IgD-negative memory B cell (primary cell): ENCODE measurements at regions not wholly inside any gene's neighbourhood (a gene's known extent, or its start where the extent isn't known, plus 50 kb on each side); places are given as distances from the start of the nearest gene placed in this dataset.

Source experiments
- H3K27ac Mint-ChIP-seq, 3 donors: one replicate each; pipeline ENCODE4 v1.8.0; 2020 to 2022; ENCODE audit warnings: mild to moderate bottlenecking in 3 of 3, mixed read lengths in 3 of 3, moderate library complexity in 1 of 3
- H3K27me3 Mint-ChIP-seq: one replicate; pipeline ENCODE4 v1.8.0; 2021; ENCODE audit warnings: mixed read lengths
- H3K36me3 Mint-ChIP-seq: one replicate; pipeline ENCODE4 v1.8.0; 2020; ENCODE audit warnings: mild to moderate bottlenecking, mixed read lengths
- H3K4me1 Mint-ChIP-seq, 3 donors: one replicate each; pipeline ENCODE4 v1.8.0; 2020 to 2022; ENCODE audit warnings: mixed read lengths in 3 of 3, mild to moderate bottlenecking in 1 of 3
- H3K4me3 Mint-ChIP-seq, 4 donors: one replicate each; pipeline ENCODE4 v1.8.0; 2020 to 2022; ENCODE audit warnings: mild to moderate bottlenecking in 4 of 4, mixed read lengths in 4 of 4, moderate library complexity in 3 of 4
- H3K9me3 Mint-ChIP-seq, 3 donors: one replicate each; pipeline ENCODE4 v1.8.0; 2020 to 2021; ENCODE audit warnings: mixed read lengths in 3 of 3, mild to moderate bottlenecking in 1 of 3

- no peaks in the 10 kb centered on the region for H3K27me3 Mint-ChIP-seq
- no peak overlapping the region for H3K4me3 Mint-ChIP-seq
- H3K9me3 Mint-ChIP-seq, result no peaks in the 10 kb centered on the region
- H3K4me1 Mint-ChIP-seq, result no peaks in the 10 kb centered on the region
- H3K36me3 Mint-ChIP-seq, result no peaks in the 10 kb centered on the region
- H3K27ac Mint-ChIP-seq, result no peak overlapping the region
Observed at GRCh38 chr6:110033101-110033500, 55.0 kb downstream of the GPR6 start.

DNA sequence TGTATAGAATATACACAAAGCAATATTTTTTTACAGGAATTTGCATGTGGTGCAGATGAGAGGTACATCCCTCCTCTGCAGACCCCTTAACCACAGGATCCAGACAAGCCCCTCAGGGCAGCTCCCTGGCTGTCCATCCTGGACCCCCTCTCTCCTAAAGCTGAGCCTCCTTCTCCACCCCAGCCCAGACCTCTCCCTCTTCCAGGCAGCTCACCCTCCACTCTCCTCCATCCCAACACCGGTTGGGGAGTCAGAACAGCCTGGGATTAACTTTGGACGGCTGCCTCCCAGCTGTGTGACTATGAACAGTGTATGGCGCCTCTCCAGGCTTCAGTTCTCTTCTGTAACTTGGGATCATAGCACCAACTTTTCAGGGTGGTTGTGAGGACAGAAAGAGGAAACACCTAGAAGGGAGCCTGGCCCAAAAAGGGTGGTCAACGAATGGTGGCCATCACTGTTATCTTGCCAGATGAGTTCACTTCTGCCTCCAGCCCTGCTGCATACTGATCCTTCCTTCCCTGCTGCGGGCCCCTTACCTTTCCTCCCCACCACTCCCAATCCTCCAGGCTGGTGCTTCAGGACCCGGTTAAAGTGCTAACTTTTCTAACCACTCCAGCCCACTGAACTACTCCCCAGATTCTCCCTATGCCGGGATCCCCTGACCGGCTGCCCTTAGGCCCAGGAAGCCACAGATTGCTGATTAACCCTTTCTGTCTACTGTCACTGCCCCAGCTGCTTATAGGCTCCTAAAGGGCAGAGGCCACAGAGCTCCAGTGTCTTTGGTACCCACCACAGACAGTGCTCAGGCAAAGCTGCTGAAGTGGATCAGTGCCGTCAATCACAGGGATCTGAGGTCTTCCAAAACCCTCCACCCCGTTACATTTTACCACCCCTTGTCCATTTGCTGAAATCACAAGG, 55.9 kb downstream of the GPR6 start:
- no peaks in the 10 kb centered on the region for H3K9me3 Mint-ChIP-seq
- H3K4me1 Mint-ChIP-seq, result peaks cover 0 to 2% (median 0%) of the 10 kb centered on the region in 3 donors
- no peak overlapping the region for H3K4me3 Mint-ChIP-seq
- H3K36me3 Mint-ChIP-seq, result no peaks in the 10 kb centered on the region
- no peak overlapping the region for H3K27ac Mint-ChIP-seq
- H3K27me3 Mint-ChIP-seq, result no peaks in the 10 kb centered on the region

DNA sequence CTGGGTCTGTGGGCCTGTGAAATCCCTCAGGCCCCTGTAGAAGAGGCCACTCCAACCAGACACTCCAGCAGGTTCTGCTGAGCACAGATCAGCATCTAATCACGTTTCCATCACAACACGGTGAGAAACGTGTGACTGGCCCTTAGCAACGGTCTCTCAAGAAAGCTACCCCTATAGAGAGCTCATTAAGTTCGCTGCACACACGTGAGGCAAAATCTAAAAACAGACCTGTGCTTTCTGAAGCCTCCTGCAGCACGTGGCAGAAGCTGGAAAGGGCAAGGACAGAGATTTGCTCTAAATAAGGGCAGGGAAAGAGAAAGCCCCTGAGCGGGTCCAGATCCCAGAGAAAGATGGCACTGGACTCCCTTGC, 56.5 kb downstream of the GPR6 start:
- H3K4me1 Mint-ChIP-seq, result peaks cover 4 to 7% (median 5%) of the 10 kb centered on the region in 3 donors
- H3K4me3 Mint-ChIP-seq, result no peak overlapping the region
- H3K9me3 Mint-ChIP-seq, result no peaks in the 10 kb centered on the region
- no peak overlapping the region for H3K27ac Mint-ChIP-seq
- no peaks in the 10 kb centered on the region for H3K36me3 Mint-ChIP-seq
- H3K27me3 Mint-ChIP-seq, result no peaks in the 10 kb centered on the region

DNA sequence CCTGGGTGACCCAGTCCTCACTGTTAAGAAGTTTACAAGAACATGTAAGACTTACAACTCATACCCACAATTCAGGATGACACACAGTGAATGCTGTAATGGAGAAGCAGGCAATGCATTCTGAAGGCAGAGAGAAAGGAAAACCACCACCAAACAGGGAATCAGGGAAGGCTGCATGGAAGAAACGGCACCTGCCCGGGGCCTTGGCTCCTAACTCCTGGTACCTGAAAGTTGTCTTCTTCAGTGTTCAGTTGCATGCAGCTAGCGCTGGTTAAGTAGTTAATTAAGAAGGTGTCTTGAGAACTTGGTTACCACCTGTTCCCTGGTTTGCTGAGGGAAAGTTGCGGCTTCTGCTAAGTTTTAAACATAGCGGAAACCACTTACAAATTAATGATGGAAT, 57.2 kb downstream of the GPR6 start:
- H3K27ac Mint-ChIP-seq, result no peak overlapping the region
- H3K9me3 Mint-ChIP-seq, result no peaks in the 10 kb centered on the region
- H3K4me1 Mint-ChIP-seq, result peaks cover 4 to 10% (median 10%) of the 10 kb centered on the region in 3 donors
- H3K4me3 Mint-ChIP-seq, result no peak overlapping the region
- no peaks in the 10 kb centered on the region for H3K27me3 Mint-ChIP-seq
- H3K36me3 Mint-ChIP-seq, result no peaks in the 10 kb centered on the region

GRCh38 chr6:110036408-110037302, 58.5 kb downstream of the GPR6 start:
- peak overlapping the region in 1 of 4 donors; percentile 28 for H3K4me3 Mint-ChIP-seq
- H3K4me1 Mint-ChIP-seq, result peaks cover 4 to 10% (median 10%) of the 10 kb centered on the region in 3 donors
- no peaks in the 10 kb centered on the region for H3K27me3 Mint-ChIP-seq
- no peaks in the 10 kb centered on the region for H3K9me3 Mint-ChIP-seq
- no peaks in the 10 kb centered on the region for H3K36me3 Mint-ChIP-seq
- H3K27ac Mint-ChIP-seq, result no peak overlapping the region

DNA sequence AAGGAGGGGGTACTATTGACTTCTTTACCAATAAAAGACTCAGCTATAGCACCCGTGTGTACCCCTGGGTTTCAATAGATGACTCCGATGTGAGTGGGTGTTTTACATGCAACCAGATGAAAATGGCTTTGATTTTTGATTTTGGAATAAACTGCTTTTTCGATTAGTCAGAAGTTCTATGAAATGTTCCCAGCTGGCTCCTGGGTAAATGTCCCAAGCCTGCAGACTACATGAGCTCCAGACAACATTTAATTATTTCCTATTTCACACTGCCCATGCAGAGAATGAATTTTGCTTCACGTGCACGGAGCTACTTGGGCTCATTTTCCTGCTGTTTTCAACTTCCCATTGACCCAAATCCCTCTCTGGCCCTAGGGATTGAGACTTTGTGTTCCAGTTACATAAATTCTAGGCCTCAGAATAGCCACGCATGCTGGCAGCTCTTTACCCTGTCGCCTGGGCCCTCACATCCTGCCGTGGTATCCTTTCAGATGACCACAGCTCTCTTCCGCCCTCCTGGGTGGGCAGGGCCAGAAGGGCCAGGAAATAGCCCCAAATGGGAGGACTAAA, 59.7 kb downstream of the GPR6 start:
- Mint-ChIP-seq H3K27ac (no peak overlapping the region), H3K27me3 (no peaks in the 10 kb centered on the region)

GRCh38 chr6:110039364-110039980, 61.4 kb downstream of the GPR6 start:
- no peaks in the 10 kb centered on the region for H3K27me3 Mint-ChIP-seq
- H3K9me3 Mint-ChIP-seq, result no peaks in the 10 kb centered on the region
- H3K36me3 Mint-ChIP-seq, result no peaks in the 10 kb centered on the region
- peaks cover 12 to 19% (median 15%) of the 10 kb centered on the region in 3 donors for H3K4me1 Mint-ChIP-seq
- peak overlapping the region; percentile 20 to 89 (median 41) for H3K27ac Mint-ChIP-seq
- peak overlapping the region; percentile 80 to 97 (median 90) for H3K4me3 Mint-ChIP-seq

More for the DNA sequence above, 59.7 kb downstream of the GPR6 start:
- Mint-ChIP-seq H3K36me3 (no peaks in the 10 kb centered on the region), H3K9me3 (no peaks in the 10 kb centered on the region), H3K4me1 (peaks cover 4 to 10% (median 10%) of the 10 kb centered on the region in 3 donors), H3K4me3 (peak overlapping the region in 1 of 4 donors; percentile 60)

DNA sequence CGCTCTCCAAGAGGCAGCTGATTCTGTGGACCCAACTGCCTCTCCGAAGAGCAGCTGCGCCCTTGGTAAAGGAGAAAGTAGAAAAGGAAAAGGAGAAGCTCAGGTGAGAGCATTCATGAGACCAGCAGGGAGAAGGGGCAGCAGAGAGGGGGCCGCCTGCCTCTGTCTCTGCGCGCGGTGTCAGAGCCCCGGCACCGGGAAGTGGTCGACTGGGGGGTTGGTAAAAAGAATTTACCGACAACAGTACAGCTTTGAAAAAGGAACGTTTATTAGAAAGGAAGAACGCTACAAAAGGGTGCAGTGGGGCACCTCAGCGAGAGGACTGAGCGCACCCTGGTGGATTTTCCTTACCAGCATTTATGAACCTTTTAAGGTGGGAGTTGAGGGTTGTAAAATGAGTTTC, 61.9 kb downstream of the GPR6 start:
- no peaks in the 10 kb centered on the region for H3K9me3 Mint-ChIP-seq
- H3K36me3 Mint-ChIP-seq, result no peaks in the 10 kb centered on the region
- H3K4me3 Mint-ChIP-seq, result peak overlapping the region; percentile 80 to 97 (median 90)
- H3K27me3 Mint-ChIP-seq, result no peaks in the 10 kb centered on the region
- peak overlapping the region; percentile 20 to 89 (median 41) for H3K27ac Mint-ChIP-seq
- H3K4me1 Mint-ChIP-seq, result peaks cover 13 to 19% (median 15%) of the 10 kb centered on the region in 3 donors

DNA sequence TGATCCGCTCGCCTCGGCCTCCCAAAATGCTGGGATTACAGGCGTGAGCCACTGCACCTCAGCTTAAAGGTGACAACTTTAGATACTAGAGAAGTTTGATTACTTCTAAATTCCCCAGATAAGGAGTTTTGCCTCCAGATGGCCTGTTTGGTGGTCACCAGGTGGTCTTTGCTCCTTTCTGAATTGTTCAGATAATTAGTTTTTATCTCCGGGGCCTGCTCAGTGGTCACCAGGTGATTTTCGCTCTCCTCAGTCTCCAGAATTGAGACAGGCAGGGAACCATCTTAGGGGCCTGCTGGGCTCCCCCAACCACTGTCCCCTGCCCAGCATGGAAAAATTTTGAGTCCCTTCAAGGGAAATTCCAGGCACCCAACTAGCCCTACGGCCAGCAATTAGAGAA, 62.6 kb downstream of the GPR6 start:
- Mint-ChIP-seq H3K27ac (peak overlapping the region in 2 of 3 donors; percentile 6 to 64), H3K4me1 (peaks cover 13 to 19% (median 15%) of the 10 kb centered on the region in 3 donors), H3K36me3 (no peaks in the 10 kb centered on the region), H3K9me3 (no peaks in the 10 kb centered on the region), H3K4me3 (peak overlapping the region in 2 of 4 donors; percentile 52 to 63), H3K27me3 (no peaks in the 10 kb centered on the region)

- Mint-ChIP-seq H3K27ac (peak overlapping the region in 2 of 3 donors; percentile 6 to 64), H3K4me3 (peak overlapping the region in 2 of 4 donors; percentile 52 to 63), H3K36me3 (no peaks in the 10 kb centered on the region), H3K4me1 (peaks cover 13 to 19% (median 15%) of the 10 kb centered on the region in 3 donors), H3K27me3 (no peaks in the 10 kb centered on the region), H3K9me3 (no peaks in the 10 kb centered on the region)
Observed at GRCh38 chr6:110041126-110041525, 63.0 kb downstream of the GPR6 start.

- H3K27me3 Mint-ChIP-seq, result no peaks in the 10 kb centered on the region
- peaks cover 0 to 3% (median 0%) of the 10 kb centered on the region in 3 donors for H3K9me3 Mint-ChIP-seq
- no peaks in the 10 kb centered on the region for H3K36me3 Mint-ChIP-seq
- peak overlapping the region in 1 of 3 donors; percentile 1 for H3K27ac Mint-ChIP-seq
- peaks cover 13 to 19% (median 15%) of the 10 kb centered on the region in 3 donors for H3K4me1 Mint-ChIP-seq
- peak overlapping the region in 1 of 4 donors; percentile 58 for H3K4me3 Mint-ChIP-seq
Observed at GRCh38 chr6:110041830-110042229, 63.7 kb downstream of the GPR6 start.

- H3K36me3 Mint-ChIP-seq, result no peaks in the 10 kb centered on the region
- no peaks in the 10 kb centered on the region for H3K27me3 Mint-ChIP-seq
- peak overlapping the region in 1 of 3 donors; percentile 46 for H3K27ac Mint-ChIP-seq
- H3K4me3 Mint-ChIP-seq, result peak overlapping the region in 2 of 4 donors; percentile 54 to 68
- peaks cover 0 to 3% (median 0%) of the 10 kb centered on the region in 3 donors for H3K9me3 Mint-ChIP-seq
- peaks cover 13 to 19% (median 15%) of the 10 kb centered on the region in 3 donors for H3K4me1 Mint-ChIP-seq
Observed at GRCh38 chr6:110042670-110043296, 64.7 kb downstream of the GPR6 start.

GRCh38 chr6:110043366-110043994, 65.4 kb downstream of the GPR6 start:
- no peaks in the 10 kb centered on the region for H3K27me3 Mint-ChIP-seq
- peak overlapping the region in 3 of 4 donors; percentile 30 to 75 (median 68) for H3K4me3 Mint-ChIP-seq
- peak overlapping the region; percentile 10 to 92 (median 46) for H3K27ac Mint-ChIP-seq
- H3K4me1 Mint-ChIP-seq, result peaks cover 13 to 19% (median 15%) of the 10 kb centered on the region in 3 donors
- no peaks in the 10 kb centered on the region for H3K36me3 Mint-ChIP-seq
- H3K9me3 Mint-ChIP-seq, result peaks cover 0 to 3% (median 0%) of the 10 kb centered on the region in 3 donors
